GM21786 (cell line): ENCODE measurements at regions not wholly inside any gene's neighbourhood (a gene's known extent, or its start where the extent isn't known, plus 50 kb on each side); places are given as distances from the start of the nearest gene placed in this dataset.

ENCODE experiments used
- ATAC-seq: cut with Tn5 transposase; IDR thresholded peaks from one replicate; pipeline ENCODE4 v1.9.1; 2021; ENCODE audit not compliant: unreplicated experiment

GRCh38 chr13:40186626-40187323 is 479.7 kb downstream of the FOXO1 start:
- no peak for ATAC-seq

GRCh38 chr13:40187324-40187795 is 479.1 kb downstream of the FOXO1 start:
- no peak for ATAC-seq

GRCh38 chr13:40187841-40188591 is 478.4 kb downstream of the FOXO1 start:
- ATAC-seq: no peak

GRCh38 chr13:40189426-40189825 is 477.0 kb downstream of the FOXO1 start:
- ATAC-seq: no peak

- ATAC-seq: no peak
Observed at GRCh38 chr13:40189898-40190630, 476.4 kb downstream of the FOXO1 start.

- no peak for ATAC-seq
Observed at GRCh38 chr13:40190641-40191100, 475.8 kb downstream of the FOXO1 start.

GRCh38 chr13:40191186-40191980 is 475.1 kb downstream of the FOXO1 start:
- ATAC-seq: no peak

- no peak for ATAC-seq
Observed at GRCh38 chr13:40192452-40192851, 474.0 kb downstream of the FOXO1 start.

GRCh38 chr13:40192858-40193257 is 473.6 kb downstream of the FOXO1 start:
- ATAC-seq: no peak

- ATAC-seq: no peak
Observed at GRCh38 chr13:40193286-40194223, 472.9 kb downstream of the FOXO1 start.

GRCh38 chr13:40194224-40194806 is 472.1 kb downstream of the FOXO1 start:
- no peak for ATAC-seq

- ATAC-seq: no peak
Observed at GRCh38 chr13:40197049-40197448, 469.4 kb downstream of the FOXO1 start.

GRCh38 chr13:40197936-40198595 is 468.4 kb downstream of the FOXO1 start:
- no peak for ATAC-seq

GRCh38 chr13:40200273-40200978 is 466.0 kb downstream of the FOXO1 start:
- no peak for ATAC-seq

GRCh38 chr13:40204246-40204645 is 462.2 kb downstream of the FOXO1 start:
- no peak for ATAC-seq

GRCh38 chr13:40205771-40206240 is 460.6 kb downstream of the FOXO1 start:
- ATAC-seq: no peak

- ATAC-seq: peak; percentile 51
Observed at GRCh38 chr13:40206241-40207000, 460.0 kb downstream of the FOXO1 start.
